ENCODE measurements at regions not wholly inside any gene's neighbourhood (a gene's known extent, or its start where the extent isn't known, plus 50 kb on each side); places are given as distances from the start of the nearest gene placed in this dataset.
"Not testable (repeated sequence)": the region's sequence is repeated elsewhere in the genome, so short reads cannot be mapped to it uniquely, and the experiment has no call there.

GRCh38 chr12:68441167-68441566, 109.0 kb upstream of the MDM1 start:
- Histone ChIP-seq H3K79me2 (ENCODE audit: control insufficient read depth, insufficient read depth, low read length) (no peaks in the 10 kb centered on the region), H3K4me3 (ENCODE audit: control insufficient read depth in 2 of 3, extremely low read depth in 1 of 3, insufficient read depth in 2 of 3, low read depth in 1 of 3, low read length in 3 of 3) (no peak overlapping the region), H3K27me3 (ENCODE audit: control insufficient read depth, extremely low read depth, insufficient read depth, low read length) (no peaks in the 10 kb centered on the region), H3K4me2 (ENCODE audit: control insufficient read depth, extremely low read depth, insufficient read depth, low read depth, low read length) (no peak overlapping the region), H3K9me3 (ENCODE audit: control insufficient read depth, low read depth, low read length) (no peaks in the 10 kb centered on the region), H3K9me1 (ENCODE audit: control insufficient read depth, extremely low read depth, insufficient read depth, low read length) (no peaks in the 10 kb centered on the region), H2AFZ (ENCODE audit: control insufficient read depth, low read length) (no peak overlapping the region), H3K27ac (ENCODE audit: control insufficient read depth, insufficient read depth, low read length) (no peak overlapping the region), H4K20me1 (ENCODE audit: control insufficient read depth, extremely low read depth, insufficient read depth, low read length) (no peaks in the 10 kb centered on the region), H3K4me1 (ENCODE audit: control insufficient read depth, extremely low read depth, insufficient read depth, low read length) (peaks cover 10% of the 10 kb centered on the region), H3K36me3 (ENCODE audit: control insufficient read depth in 2 of 2, extremely low read depth in 1 of 2, insufficient read depth in 2 of 2, low read length in 2 of 2) (no peaks in the 10 kb centered on the region), H3K9ac (ENCODE audit: control insufficient read depth, extremely low read depth, insufficient read depth, low read length) (no peak overlapping the region)
- DNase-seq (ENCODE audit: low read depth, low spot score) (no peak), FAIRE-seq (no peak)
- TF ChIP-seq EZH2 (IDR thresholded peaks at IDR 0.05; ENCODE audit: low read length) (no peak), CTCF (optimal IDR thresholded peaks at IDR 0.05 in 1 of 3, IDR thresholded peaks at IDR 0.05 in 1 of 3, conservative IDR thresholded peaks at IDR 0.05 in 1 of 3; ENCODE audit: extremely low read depth in 1 of 3, insufficient read depth in 2 of 3, low read length in 3 of 3) (no peak)
- dilution Hi-C loops (cut with MboI; ENCODE audit: extremely low pct_ligation_motif_present, low sequenced_read_pairs) = no loop called here

- DNase-seq (ENCODE audit: low read depth, low spot score); H3K4me2 ChIP-seq (ENCODE audit: control insufficient read depth, extremely low read depth, insufficient read depth, low read depth, low read length); H3K27me3 ChIP-seq (ENCODE audit: control insufficient read depth, extremely low read depth, insufficient read depth, low read length): not testable (repeated sequence)
Measured at GRCh38 chr12:68442353-68442972, 110.3 kb upstream of the MDM1 start.

GRCh38 chr12:68443695-68444094, 111.5 kb upstream of the MDM1 start:
- H3K4me2 ChIP-seq (ENCODE audit: control insufficient read depth, extremely low read depth, insufficient read depth, low read depth, low read length); H3K9me1 ChIP-seq (ENCODE audit: control insufficient read depth, extremely low read depth, insufficient read depth, low read length); dilution Hi-C loops (cut with MboI; ENCODE audit: extremely low pct_ligation_motif_present, low sequenced_read_pairs); H3K9ac ChIP-seq (ENCODE audit: control insufficient read depth, extremely low read depth, insufficient read depth, low read length); FAIRE-seq; H3K36me3 ChIP-seq (ENCODE audit: control insufficient read depth in 2 of 2, extremely low read depth in 1 of 2, insufficient read depth in 2 of 2, low read length in 2 of 2); H3K9me3 ChIP-seq (ENCODE audit: control insufficient read depth, low read depth, low read length); DNase-seq (ENCODE audit: low read depth, low spot score); H2AFZ ChIP-seq (ENCODE audit: control insufficient read depth, low read length); H4K20me1 ChIP-seq (ENCODE audit: control insufficient read depth, extremely low read depth, insufficient read depth, low read length); H3K27me3 ChIP-seq (ENCODE audit: control insufficient read depth, extremely low read depth, insufficient read depth, low read length); H3K27ac ChIP-seq (ENCODE audit: control insufficient read depth, insufficient read depth, low read length); H3K4me3 ChIP-seq (ENCODE audit: control insufficient read depth in 2 of 3, extremely low read depth in 1 of 3, insufficient read depth in 2 of 3, low read depth in 1 of 3, low read length in 3 of 3); H3K79me2 ChIP-seq (ENCODE audit: control insufficient read depth, insufficient read depth, low read length): not testable (repeated sequence)
- H3K4me1 ChIP-seq (ENCODE audit: control insufficient read depth, extremely low read depth, insufficient read depth, low read length) = peaks cover 10% of the 10 kb centered on the region

More at GRCh38 chr12:68442353-68442972, 110.3 kb upstream of the MDM1 start:
- H3K79me2 ChIP-seq (ENCODE audit: control insufficient read depth, insufficient read depth, low read length); H3K9ac ChIP-seq (ENCODE audit: control insufficient read depth, extremely low read depth, insufficient read depth, low read length); H4K20me1 ChIP-seq (ENCODE audit: control insufficient read depth, extremely low read depth, insufficient read depth, low read length); H3K27ac ChIP-seq (ENCODE audit: control insufficient read depth, insufficient read depth, low read length); H3K36me3 ChIP-seq (ENCODE audit: control insufficient read depth in 2 of 2, extremely low read depth in 1 of 2, insufficient read depth in 2 of 2, low read length in 2 of 2); H3K9me1 ChIP-seq (ENCODE audit: control insufficient read depth, extremely low read depth, insufficient read depth, low read length); dilution Hi-C loops (cut with MboI; ENCODE audit: extremely low pct_ligation_motif_present, low sequenced_read_pairs); H3K4me3 ChIP-seq (ENCODE audit: control insufficient read depth in 2 of 3, extremely low read depth in 1 of 3, insufficient read depth in 2 of 3, low read depth in 1 of 3, low read length in 3 of 3); H3K9me3 ChIP-seq (ENCODE audit: control insufficient read depth, low read depth, low read length); H2AFZ ChIP-seq (ENCODE audit: control insufficient read depth, low read length); FAIRE-seq: not testable (repeated sequence)
- H3K4me1 ChIP-seq (ENCODE audit: control insufficient read depth, extremely low read depth, insufficient read depth, low read length) = peaks cover 10% of the 10 kb centered on the region

Data from keratinocyte (primary cell).